GM12864 (cell line): ENCODE measurements at regions not wholly inside any gene's neighbourhood (a gene's known extent, or its start where the extent isn't known, plus 50 kb on each side); places are given as distances from the start of the nearest gene placed in this dataset.
A peak's percentile ranks its signal among the peaks of the same experiment; 100 is the strongest.

Source experiments
- DNase-seq: peaks from one replicate; pipeline ENCODE4 v3.0.0-alpha.2; 2011; ENCODE audit warnings: low read depth
- H3K4me3 ChIP-seq: 2 replicates; pipeline ENCODE4 v1.5.1; 2011; ENCODE audit warnings: mild to moderate bottlenecking, low read depth, low read length, control low read depth
- CTCF ChIP-seq: IDR thresholded peaks from 2 replicates; pipeline ENCODE4 v1.5.1; 2011; ENCODE audit warnings: low read depth, mild to moderate bottlenecking, moderate library complexity, low read length, control low read depth, inconsistent platforms; ENCODE audit errors: missing control alignments

- no peak for DNase-seq
- H3K4me3 ChIP-seq: no peak overlapping the region
- no peak for TF ChIP-seq CTCF
Measured at GRCh38 chr11:80900265-80900664, 1459.4 kb upstream of the TENM4 start.

DNA sequence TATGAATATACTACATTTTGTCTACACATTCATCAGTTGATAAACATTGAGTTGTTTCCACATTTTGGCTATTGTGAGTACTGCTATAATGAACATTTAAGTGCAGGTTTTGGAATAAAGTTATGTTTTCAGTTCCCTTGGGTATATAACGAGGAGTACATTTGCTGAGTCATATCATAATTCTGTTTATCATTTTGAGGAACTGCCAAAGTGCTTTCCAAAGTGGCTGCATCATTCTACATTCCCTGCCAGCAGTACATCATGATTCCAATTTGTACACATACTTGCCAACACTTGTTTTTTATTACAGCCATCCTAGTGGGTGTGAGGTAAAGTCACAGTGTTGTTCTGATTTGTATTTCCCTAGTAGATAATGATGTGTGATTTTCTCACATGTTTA, 1458.6 kb upstream of the TENM4 start:
- DNase-seq: no peak
- H3K4me3 ChIP-seq: no peak overlapping the region
- no peak for TF ChIP-seq CTCF

DNA sequence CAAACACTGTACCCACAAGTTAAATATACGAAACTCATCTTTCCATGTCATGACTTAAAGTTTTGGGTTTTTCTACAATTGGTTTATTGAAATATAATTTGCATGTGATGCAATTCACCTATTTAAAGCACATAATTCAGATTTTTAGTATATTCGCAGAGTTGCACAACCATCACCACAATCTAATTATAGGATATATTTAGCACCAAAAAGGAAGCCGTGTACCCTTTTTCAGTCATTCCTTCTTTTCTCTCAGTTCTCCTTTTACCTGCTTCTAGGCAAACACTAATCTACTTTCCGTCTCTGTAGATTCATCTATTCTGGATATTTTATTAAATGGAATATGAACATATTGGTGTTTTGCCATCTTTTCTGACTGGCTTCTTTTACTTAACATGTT, 1458.1 kb upstream of the TENM4 start:
- no peak overlapping the region for H3K4me3 ChIP-seq
- DNase-seq: no peak
- no peak for TF ChIP-seq CTCF

GRCh38 chr11:80886684-80887083, 1445.9 kb upstream of the TENM4 start:
- no peak for TF ChIP-seq CTCF
- DNase-seq: no peak
- no peak overlapping the region for H3K4me3 ChIP-seq

DNA sequence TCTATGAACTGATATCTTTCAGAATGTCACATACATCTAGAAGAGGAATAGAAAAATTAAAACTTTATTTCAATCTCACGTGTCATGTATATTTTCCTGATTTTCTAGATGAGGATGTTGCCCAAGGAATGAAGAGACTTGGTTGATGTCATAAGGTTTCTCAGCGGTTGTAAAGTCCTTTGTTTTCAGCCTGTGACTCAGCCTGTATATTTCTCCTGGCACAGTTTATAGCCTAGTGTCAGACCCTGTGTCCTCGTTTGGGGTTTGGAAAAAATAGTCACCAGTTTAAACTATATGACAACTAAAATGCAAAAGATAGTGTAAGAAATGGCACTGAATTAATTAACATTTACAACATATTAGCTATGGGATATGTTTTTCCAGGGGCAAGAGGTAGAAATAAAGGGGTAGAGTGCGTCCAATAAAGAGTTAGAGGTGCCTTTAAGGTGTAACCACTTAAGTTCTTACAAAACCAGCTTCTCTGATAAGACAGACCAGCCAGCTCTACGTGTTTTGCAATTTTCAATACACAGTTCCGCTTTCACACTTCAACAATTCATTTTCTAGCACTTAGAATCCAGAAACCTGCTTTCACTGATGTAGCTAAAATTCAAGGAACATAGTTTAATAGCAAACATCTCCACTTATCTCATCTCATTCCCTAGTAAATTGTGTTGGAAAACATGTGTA, 1432.6 kb upstream of the TENM4 start:
- H3K4me3 ChIP-seq: no peak overlapping the region
- DNase-seq: peak; percentile 4
- no peak for TF ChIP-seq CTCF

- H3K4me3 ChIP-seq: no peak overlapping the region
- no peak for TF ChIP-seq CTCF
- DNase-seq: no peak
Measured at GRCh38 chr11:80872116-80872728, 1431.4 kb upstream of the TENM4 start.

DNA sequence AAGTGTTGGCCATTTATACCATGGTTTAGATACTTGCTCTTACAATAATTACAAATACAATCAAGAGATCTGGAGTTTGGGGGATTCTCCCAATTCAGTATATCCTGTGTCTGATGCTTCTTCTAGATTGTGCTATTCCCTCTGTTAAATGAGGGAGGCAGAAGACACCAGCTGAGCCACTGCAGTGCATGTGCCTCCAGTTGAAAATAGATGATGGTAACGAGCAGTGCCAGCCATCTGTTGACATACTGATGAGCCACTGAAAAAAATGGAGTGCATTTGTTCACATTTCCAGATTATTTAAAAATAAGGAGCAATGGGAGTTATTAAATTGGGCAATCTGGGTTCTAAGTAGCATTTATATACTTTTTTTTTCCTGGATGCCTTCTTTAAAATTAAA, 1428.0 kb upstream of the TENM4 start:
- no peak for DNase-seq
- H3K4me3 ChIP-seq: no peak overlapping the region
- TF ChIP-seq CTCF: no peak
